K562 (cell line): ENCODE measurements at regions not wholly inside any gene's neighbourhood (a gene's known extent, or its start where the extent isn't known, plus 50 kb on each side); places are given as distances from the start of the nearest gene placed in this dataset.

Experiments
- EP300 ChIP-seq: IDR thresholded peaks from 2 replicates; pipeline ENCODE4 v1.6.1; 2012; ENCODE audit warnings: low read length, improper control_type of control experiment
- RCOR1 ChIP-seq, 2 experiments: IDR thresholded peaks; 2 replicates each; pipeline ENCODE4 v1.6.1; 2012; ENCODE audit warnings: low read depth in 2 of 2, low read length in 2 of 2, borderline replicate concordance in 1 of 2, improper control_type of control experiment in 1 of 2
- SETDB1 ChIP-seq: IDR thresholded peaks from one replicate; pipeline ENCODE4 v1.6.1; 2012; ENCODE audit warnings: low read length, control low read depth, inconsistent platforms
- TF ChIP-seq, protein P1 (sequence below): sonication (generic); formaldehyde crosslinking; IDR thresholded peaks from 2 replicates; pipeline ENCODE4 v1.8.0; 2022; ENCODE audit warnings: mild to moderate bottlenecking, missing genetic modification reagents, borderline replicate concordance
- TF ChIP-seq, protein P2 (sequence below), 3 experiments: IDR thresholded peaks in 2 of 3; conservative IDR thresholded peaks in 1 of 3; 2 replicates each; pipeline ENCODE4 v1.5.1; 2011 to 2012; ENCODE audit warnings: low read length in 3 of 3, mild to moderate bottlenecking in 3 of 3, control low read depth in 2 of 3, improper control_type of control experiment in 1 of 3, inconsistent platforms in 1 of 3, low read depth in 1 of 3, mixed read lengths in 1 of 3, moderate library complexity in 1 of 3; ENCODE audit not compliant: insufficient read depth in 2 of 3

GRCh38 chr3:63034101-63034500, 158.9 kb upstream of the CADPS start:
- TF ChIP-seq, protein P1, sequence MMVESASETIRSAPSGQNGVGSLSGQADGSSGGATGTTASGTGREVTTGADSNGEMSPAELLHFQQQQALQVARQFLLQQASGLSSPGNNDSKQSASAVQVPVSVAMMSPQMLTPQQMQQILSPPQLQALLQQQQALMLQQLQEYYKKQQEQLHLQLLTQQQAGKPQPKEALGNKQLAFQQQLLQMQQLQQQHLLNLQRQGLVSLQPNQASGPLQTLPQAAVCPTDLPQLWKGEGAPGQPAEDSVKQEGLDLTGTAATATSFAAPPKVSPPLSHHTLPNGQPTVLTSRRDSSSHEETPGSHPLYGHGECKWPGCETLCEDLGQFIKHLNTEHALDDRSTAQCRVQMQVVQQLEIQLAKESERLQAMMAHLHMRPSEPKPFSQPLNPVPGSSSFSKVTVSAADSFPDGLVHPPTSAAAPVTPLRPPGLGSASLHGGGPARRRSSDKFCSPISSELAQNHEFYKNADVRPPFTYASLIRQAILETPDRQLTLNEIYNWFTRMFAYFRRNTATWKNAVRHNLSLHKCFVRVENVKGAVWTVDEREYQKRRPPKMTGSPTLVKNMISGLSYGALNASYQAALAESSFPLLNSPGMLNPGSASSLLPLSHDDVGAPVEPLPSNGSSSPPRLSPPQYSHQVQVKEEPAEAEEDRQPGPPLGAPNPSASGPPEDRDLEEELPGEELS (CRISPR knock-in tag): no peak
- TF ChIP-seq RCOR1 (IDR thresholded peaks at IDR 0.05; ENCODE audit: borderline replicate concordance in 1 of 2, low read depth in 2 of 2, low read length in 2 of 2) (no peak), EP300 (no peak), SETDB1 (no peak)
- TF ChIP-seq, protein P2, sequence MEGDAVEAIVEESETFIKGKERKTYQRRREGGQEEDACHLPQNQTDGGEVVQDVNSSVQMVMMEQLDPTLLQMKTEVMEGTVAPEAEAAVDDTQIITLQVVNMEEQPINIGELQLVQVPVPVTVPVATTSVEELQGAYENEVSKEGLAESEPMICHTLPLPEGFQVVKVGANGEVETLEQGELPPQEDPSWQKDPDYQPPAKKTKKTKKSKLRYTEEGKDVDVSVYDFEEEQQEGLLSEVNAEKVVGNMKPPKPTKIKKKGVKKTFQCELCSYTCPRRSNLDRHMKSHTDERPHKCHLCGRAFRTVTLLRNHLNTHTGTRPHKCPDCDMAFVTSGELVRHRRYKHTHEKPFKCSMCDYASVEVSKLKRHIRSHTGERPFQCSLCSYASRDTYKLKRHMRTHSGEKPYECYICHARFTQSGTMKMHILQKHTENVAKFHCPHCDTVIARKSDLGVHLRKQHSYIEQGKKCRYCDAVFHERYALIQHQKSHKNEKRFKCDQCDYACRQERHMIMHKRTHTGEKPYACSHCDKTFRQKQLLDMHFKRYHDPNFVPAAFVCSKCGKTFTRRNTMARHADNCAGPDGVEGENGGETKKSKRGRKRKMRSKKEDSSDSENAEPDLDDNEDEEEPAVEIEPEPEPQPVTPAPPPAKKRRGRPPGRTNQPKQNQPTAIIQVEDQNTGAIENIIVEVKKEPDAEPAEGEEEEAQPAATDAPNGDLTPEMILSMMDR (IDR thresholded peaks at IDR 0.05 in 2 of 3, conservative IDR thresholded peaks at IDR 0.05 in 1 of 3; ENCODE audit: insufficient read depth in 2 of 3, low read depth in 1 of 3, low read length in 3 of 3): no peak
